Cortex of kidney (tissue), 1 donor: ENCODE measurements at regions not wholly inside any gene's neighbourhood (a gene's known extent, or its start where the extent isn't known, plus 50 kb on each side); places are given as distances from the start of the nearest gene placed in this dataset.

Experiments used
- DNase-seq: peaks from one replicate; lab custom pipeline; 2025; lab: John Stamatoyannopoulos, UW

GRCh38 chr2:183214680-183215079 is 90.4 kb downstream of the NUP35 start:
- no peak for DNase-seq

GRCh38 chr2:183215917-183216316 is 91.7 kb downstream of the NUP35 start:
- no peak for DNase-seq

GRCh38 chr2:183219888-183220287 is 95.6 kb downstream of the NUP35 start:
- DNase-seq: no peak

- no peak for DNase-seq
These were observed 98.5 kb downstream of the NUP35 start for GRCh38 chr2:183222751-183223150.

GRCh38 chr2:183224948-183225347 is 100.7 kb downstream of the NUP35 start:
- no peak for DNase-seq

GRCh38 chr2:183227176-183227575 is 102.9 kb downstream of the NUP35 start:
- DNase-seq: no peak

GRCh38 chr2:183229386-183229785 is 105.1 kb downstream of the NUP35 start:
- DNase-seq: no peak

- DNase-seq: no peak
These were observed 108.1 kb downstream of the NUP35 start for GRCh38 chr2:183232161-183232865.

GRCh38 chr2:183242937-183243336 is 118.7 kb downstream of the NUP35 start:
- DNase-seq: no peak

- no peak for DNase-seq
These were observed 119.5 kb downstream of the NUP35 start for GRCh38 chr2:183243758-183244157.

- no peak for DNase-seq
These were observed 120.1 kb downstream of the NUP35 start for GRCh38 chr2:183244300-183244844.

- DNase-seq: no peak
These were observed 124.8 kb downstream of the NUP35 start for GRCh38 chr2:183248866-183249567.

GRCh38 chr2:183250061-183250460 is 125.8 kb downstream of the NUP35 start:
- DNase-seq: no peak

- DNase-seq: no peak
These were observed 126.2 kb downstream of the NUP35 start for GRCh38 chr2:183250472-183250871.

- no peak for DNase-seq
These were observed 129.3 kb downstream of the NUP35 start for GRCh38 chr2:183253441-183254130.

GRCh38 chr2:183255411-183255810 is 131.2 kb downstream of the NUP35 start:
- DNase-seq: no peak

GRCh38 chr2:183259921-183260320 is 135.7 kb downstream of the NUP35 start:
- DNase-seq: no peak

GRCh38 chr2:183260527-183260926 is 136.3 kb downstream of the NUP35 start:
- no peak for DNase-seq

- no peak for DNase-seq
These were observed 140.8 kb downstream of the NUP35 start for GRCh38 chr2:183264890-183265535.

- no peak for DNase-seq
These were observed 143.0 kb downstream of the NUP35 start for GRCh38 chr2:183267148-183267827.

GRCh38 chr2:183269956-183270355 is 145.7 kb downstream of the NUP35 start:
- no peak for DNase-seq

GRCh38 chr2:183283209-183283608 is 159.0 kb downstream of the NUP35 start:
- no peak for DNase-seq
